Fibroblast of lung (primary cell): ENCODE measurements at regions not wholly inside any gene's neighbourhood (a gene's known extent, or its start where the extent isn't known, plus 50 kb on each side); places are given as distances from the start of the nearest gene placed in this dataset.
A peak's percentile ranks its signal among the peaks of the same experiment; 100 is the strongest.

ENCODE experiments used
- DNase-seq, 2 donors: peaks; one replicate each; pipeline versions ENCODE4 v3.0.0 to v3.0.0-alpha.2; 2010; ENCODE audit warnings: low read depth in 2 of 2
- H2AFZ ChIP-seq: 2 replicates; pipeline ENCODE4 v1.5.1; 2012; ENCODE audit warnings: low read length, control low read depth, inconsistent platforms
- H3K27ac ChIP-seq: 2 replicates; pipeline ENCODE4 v1.5.1; 2011; ENCODE audit warnings: low read length, control low read depth; ENCODE audit not compliant: insufficient read depth
- H3K27me3 ChIP-seq: 2 replicates; pipeline ENCODE4 v1.5.1; 2011; ENCODE audit warnings: mild to moderate bottlenecking, low read length; ENCODE audit not compliant: control insufficient read depth, insufficient read depth
- H3K36me3 ChIP-seq: 2 replicates; pipeline ENCODE4 v1.5.1; 2011; ENCODE audit warnings: low read length; ENCODE audit not compliant: control insufficient read depth, insufficient read depth
- H3K4me1 ChIP-seq: 2 replicates; pipeline ENCODE4 v1.5.1; 2011; ENCODE audit warnings: low read length; ENCODE audit not compliant: control insufficient read depth, insufficient read depth; ENCODE audit errors: extremely low read depth
- H3K4me2 ChIP-seq: 2 replicates; pipeline ENCODE4 v1.5.1; 2011; ENCODE audit warnings: low read length, control low read depth; ENCODE audit not compliant: insufficient read depth; ENCODE audit errors: extremely low read depth
- H3K4me3 ChIP-seq, 4 experiments: fragments of 200-600 bp in 1 of 4; sonication (generic) in 1 of 4; replicated peaks in 1 of 4; 2 replicates each; pipeline ENCODE4 v1.5.1; 2011 to 2016; ENCODE audit warnings: low read length in 4 of 4, low read depth in 3 of 4, mild to moderate bottlenecking in 3 of 4, control low read depth in 2 of 4, inconsistent platforms in 1 of 4, mixed read lengths in 1 of 4; ENCODE audit not compliant: insufficient read depth in 1 of 4; ENCODE audit errors: control extremely low read depth in 1 of 4
- H3K79me2 ChIP-seq: 2 replicates; pipeline ENCODE4 v1.5.1; 2012; ENCODE audit warnings: mild to moderate bottlenecking, low read length, inconsistent platforms; ENCODE audit not compliant: control insufficient read depth, insufficient read depth
- H3K9ac ChIP-seq: 2 replicates; pipeline ENCODE4 v1.5.1; 2011; ENCODE audit warnings: mild to moderate bottlenecking, low read length, control low read depth; ENCODE audit not compliant: insufficient read depth
- H3K9me3 ChIP-seq: 2 replicates; pipeline ENCODE4 v1.5.1; 2012; ENCODE audit warnings: low read depth, low read length; ENCODE audit not compliant: control insufficient read depth, insufficient read depth
- H4K20me1 ChIP-seq: 2 replicates; pipeline ENCODE4 v1.5.1; 2011; ENCODE audit warnings: low read length; ENCODE audit not compliant: control insufficient read depth, insufficient read depth; ENCODE audit errors: extremely low read depth
- CTCF ChIP-seq, 2 donors: IDR thresholded peaks in 1 of 2; conservative IDR thresholded peaks in 1 of 2; 1 replicate in 1 of 2; 2 replicates in 1 of 2; pipeline ENCODE4 v1.5.1; 2011 to 2012; ENCODE audit warnings: low read length in 2 of 2, control low read depth in 1 of 2, inconsistent platforms in 1 of 2, low read depth in 1 of 2, mild to moderate bottlenecking in 1 of 2
- EZH2 ChIP-seq: IDR thresholded peaks from 2 replicates; pipeline ENCODE4 v1.5.1; 2012; ENCODE audit warnings: low read length, control low read depth, mild to moderate bottlenecking; ENCODE audit errors: missing control alignments

GRCh38 chr2:188238386-188238785 is 53.3 kb upstream of the GULP1 start:
- H3K79me2 ChIP-seq = no peaks in the 10 kb centered on the region
- TF ChIP-seq EZH2 = no peak
- no peak for TF ChIP-seq CTCF (conservative IDR thresholded peaks at IDR 0.05 in 1 of 2, IDR thresholded peaks at IDR 0.05 in 1 of 2; ENCODE audit: low read depth in 1 of 2, low read length in 2 of 2)
- no peaks in the 10 kb centered on the region for H3K36me3 ChIP-seq
- H3K4me1 ChIP-seq = no peaks in the 10 kb centered on the region
- no peaks in the 10 kb centered on the region for H3K27me3 ChIP-seq
- DNase-seq = peak; percentile 1
- H3K9me3 ChIP-seq = no peaks in the 10 kb centered on the region
- H2AFZ ChIP-seq = no peak overlapping the region
- H3K27ac ChIP-seq = no peak overlapping the region
- no peak overlapping the region for H3K9ac ChIP-seq
- H3K4me2 ChIP-seq = no peak overlapping the region
- H4K20me1 ChIP-seq = no peaks in the 10 kb centered on the region
- H3K4me3 ChIP-seq = no peak overlapping the region
